ENCODE measurements at regions not wholly inside any gene's neighbourhood (a gene's known extent, or its start where the extent isn't known, plus 50 kb on each side); places are given as distances from the start of the nearest gene placed in this dataset.
"Not testable (repeated sequence)": the region's sequence is repeated elsewhere in the genome, so short reads cannot be mapped to it uniquely, and the experiment has no call there.

DNA sequence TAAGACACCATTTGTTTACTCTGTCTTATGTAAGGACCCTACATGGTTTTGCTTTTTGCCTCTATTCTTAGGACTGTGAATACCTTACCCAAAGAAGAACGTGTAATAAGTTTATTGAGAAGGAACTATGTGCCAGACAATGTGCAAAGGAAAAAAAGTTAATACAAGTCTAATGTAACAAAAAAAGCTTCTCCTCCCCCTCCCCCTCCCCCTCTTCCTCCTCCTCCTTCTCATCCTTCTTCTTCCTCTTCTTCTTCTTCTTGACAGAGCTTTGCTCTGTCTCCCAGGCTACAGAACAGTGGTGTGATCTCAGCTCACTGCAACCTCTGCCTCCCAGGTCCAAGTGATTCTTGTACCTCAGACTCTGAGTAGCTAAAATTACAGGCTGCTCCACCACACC lies 50.9 kb upstream of the MITF start:
- DNase-seq (ENCODE audit: low spot score), result no peak

DNA sequence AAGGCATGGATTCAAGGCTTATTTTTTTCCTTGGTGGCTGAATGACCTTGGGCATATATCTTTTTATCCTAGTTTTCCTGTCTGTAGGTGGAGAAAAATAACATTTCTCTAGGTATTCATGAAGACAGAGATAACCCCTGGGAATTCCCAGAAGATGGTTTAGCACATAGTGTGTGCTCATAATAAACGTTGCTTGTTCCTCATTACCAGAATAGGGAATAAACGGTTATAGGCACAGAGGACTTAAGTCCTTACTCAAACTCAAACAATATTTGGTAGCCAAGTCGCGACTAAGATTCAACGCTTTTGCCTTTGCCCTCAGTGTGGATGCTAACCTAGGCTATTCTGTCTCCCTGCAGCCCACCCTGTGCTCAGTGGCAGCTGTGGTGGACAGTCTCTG lies 51.6 kb upstream of the MITF start:
- no peak for DNase-seq (ENCODE audit: low spot score)

DNA sequence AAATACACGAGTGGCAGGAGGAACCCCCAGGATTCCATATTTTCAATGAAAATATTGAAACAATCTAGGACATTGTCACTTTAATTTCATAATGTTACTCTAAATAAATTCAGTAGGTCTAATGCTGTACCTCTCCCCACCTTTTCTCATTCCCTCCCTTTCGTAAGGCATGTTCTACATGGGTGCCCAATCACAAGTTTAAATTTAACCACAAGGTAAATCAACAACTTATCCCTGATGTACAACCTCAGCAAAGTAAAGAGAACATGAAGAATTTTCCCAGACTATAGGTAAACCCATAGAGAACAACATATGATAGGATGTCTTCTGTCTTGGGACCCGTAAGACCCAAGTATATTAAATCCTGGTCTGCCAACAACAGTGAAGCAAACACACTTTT lies 53.2 kb upstream of the MITF start:
- DNase-seq (ENCODE audit: low spot score), result no peak

DNA sequence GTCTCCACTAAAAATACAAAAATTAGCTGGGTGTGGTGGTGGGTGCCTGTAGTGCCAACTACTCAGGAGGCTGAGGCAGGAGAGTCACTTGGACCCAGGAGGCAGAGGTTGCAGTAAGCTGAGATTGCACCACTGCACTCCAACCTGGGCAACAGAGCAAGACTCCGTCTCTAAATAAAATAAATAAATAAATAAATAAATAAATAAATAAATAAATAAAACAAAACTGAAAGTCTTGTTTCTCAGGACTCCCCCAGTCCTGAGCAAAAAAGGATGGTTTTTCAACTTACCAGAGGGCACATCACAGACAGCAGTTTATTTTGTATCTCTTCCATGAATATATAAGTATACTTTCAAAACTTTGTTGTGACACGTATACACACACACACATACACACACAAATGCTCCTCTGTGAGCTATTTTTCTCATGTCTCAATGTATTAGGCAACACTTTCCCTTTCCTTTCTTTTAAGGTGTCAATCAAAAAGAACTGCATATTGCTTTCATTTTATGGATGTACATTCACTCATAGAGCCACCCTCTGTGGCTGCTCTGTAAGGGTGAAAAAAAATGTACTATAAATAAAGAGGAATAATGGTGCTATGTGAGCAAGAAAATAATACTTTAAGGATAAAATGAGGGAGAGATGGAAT lies 54.8 kb upstream of the MITF start:
- no peak for DNase-seq (ENCODE audit: low spot score)

DNA sequence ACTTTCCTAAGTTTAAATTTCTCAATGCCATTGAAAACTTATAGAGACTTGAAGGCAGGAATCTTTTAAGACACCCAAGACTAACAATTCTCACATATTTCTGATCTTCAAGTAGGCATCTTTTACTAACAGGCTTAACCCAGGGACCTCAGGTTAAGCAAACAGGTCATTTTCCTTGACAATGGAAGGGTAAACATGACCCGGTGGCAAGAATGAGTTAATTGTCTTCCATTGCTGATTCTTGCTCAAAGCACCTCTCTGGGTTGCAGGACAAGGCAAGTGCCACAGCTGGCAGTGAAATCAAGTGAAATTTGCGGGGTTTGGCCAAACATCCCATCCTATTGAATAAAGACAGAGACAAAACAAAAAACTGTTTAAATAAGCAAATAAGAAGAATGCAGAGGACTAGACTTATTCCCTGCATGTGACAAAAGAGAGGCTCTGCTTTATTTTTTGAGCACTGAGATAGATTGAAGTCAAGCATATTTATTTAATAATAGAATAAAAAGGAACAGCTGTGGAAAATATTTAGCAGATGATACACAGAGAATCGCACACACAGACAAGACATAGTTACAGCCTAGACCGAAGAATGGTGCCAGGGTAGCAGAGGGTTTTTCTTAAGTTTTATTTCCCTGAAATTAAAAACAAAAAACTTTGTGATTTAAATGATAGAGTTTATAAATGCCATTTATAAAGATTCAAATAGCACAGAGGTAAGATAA lies 56.0 kb upstream of the MITF start:
- DNase-seq (ENCODE audit: low spot score), result no peak

DNA sequence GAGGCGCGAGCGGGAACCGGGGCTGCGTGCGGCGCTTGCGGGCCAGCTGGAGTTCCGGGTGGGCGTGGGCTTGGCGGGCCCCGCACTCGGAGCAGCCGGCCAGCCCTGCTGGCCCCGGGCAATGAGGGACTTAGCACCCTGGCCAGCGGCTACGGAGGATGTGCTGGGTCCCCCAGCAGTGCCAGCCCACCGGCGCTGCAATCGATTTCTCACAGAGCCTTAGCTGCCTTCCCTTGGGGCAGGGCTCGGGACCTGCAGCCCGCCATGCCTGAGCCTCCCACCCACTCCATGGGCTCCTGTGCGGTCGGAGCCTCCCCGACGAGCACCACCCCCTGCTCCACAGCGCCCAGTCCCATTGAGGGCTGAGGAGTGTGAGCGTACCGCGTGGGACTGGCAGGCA lies 61.8 kb upstream of the MITF start:
- DNase-seq (ENCODE audit: low spot score), result not testable (repeated sequence)

DNA sequence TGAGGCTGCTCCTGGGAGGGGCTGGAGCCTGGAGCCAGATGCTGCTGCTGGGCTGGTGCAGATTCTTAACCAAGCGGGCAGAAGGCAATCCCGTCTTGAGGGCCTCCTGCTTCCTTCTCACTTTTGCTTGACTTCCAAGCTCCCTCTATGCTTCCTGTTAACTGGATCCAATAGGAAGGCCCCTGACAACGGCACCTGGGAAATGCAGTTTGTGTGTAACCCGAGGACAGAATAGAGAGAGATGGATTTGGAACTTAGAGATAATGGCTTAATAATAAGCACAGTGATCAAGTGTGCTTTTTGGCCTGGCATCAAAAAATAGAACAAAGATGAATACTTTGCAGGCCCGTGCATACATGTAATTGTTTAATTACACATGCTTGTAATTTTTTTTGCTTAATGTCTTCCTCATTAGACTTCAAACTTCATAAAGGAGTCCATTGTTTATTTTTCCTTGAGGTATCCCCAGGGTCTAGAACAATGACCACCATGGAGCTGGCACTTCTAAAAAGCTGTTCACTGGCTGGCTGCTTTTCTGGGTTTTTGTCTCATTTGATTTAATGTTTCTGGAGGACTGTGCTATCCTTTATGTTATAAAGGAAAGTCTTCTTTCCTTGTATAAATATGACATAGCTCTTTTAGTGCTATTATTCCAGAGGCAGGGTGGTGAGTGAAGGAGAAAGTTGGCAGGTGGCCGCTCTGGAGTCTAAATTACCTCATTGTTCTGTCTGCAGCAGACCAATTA lies 63.3 kb upstream of the MITF start:
- DNase-seq (ENCODE audit: low spot score), result no peak

DNA sequence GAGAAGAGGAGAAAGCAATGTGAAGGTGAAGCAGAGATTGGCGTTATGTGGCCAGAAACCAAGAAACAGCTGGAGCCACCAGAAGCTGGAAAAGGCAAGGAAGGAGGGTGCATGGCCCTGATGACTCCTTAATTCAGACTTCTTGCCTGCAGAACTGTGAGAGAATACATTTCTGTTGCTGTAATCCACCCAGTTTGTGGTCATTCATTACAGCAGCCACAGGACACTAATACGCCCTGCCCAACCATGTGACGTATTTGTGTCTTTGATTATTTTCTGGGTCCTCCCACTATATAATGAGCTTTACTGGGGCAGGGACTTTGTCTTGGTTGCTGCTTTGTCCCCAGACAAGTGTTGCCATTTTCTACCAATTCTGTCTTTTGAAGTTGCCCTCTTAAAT lies 64.5 kb upstream of the MITF start:
- no peak for DNase-seq (ENCODE audit: low spot score)

DNA sequence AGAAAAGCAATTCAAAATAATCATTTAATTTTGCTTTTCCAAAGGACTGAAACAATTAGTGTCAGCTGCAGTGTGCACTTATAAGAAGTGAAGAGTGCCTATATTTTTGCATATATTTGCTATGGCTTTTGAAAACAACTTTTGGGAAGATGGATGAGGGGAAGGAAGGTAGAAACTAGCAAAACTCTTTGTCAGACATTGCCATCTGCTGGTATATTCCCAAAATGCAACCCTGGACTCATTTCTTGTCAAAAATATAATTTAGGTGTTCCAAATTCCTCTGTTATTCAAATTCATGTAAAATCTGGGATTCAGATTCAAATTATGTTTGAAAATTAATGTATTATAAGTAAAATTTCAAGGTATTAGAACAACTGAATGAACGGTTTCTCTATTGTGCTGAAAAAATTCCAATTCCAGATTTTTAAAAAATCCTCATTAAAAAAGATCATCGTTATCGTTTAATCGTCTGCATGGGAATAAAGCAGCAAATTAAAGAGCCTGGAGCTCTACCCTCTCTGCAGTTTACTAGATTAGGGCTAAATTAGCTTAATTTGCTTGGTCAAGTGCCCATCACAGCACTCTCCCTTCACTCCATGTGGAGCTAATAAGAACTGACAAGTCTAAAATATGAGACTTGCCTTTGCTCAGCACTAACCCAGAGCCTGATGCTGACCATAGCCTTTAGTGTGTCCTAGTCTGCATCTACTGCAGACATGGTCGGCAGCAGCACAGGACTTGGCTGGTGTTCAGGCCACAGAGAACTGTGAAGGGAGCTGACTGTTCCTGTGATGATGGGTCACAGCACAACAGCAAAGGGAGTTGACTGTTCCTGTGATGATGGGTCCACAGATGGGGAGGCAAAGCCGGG lies 67.9 kb upstream of the MITF start:
- peak; percentile 53 for DNase-seq (ENCODE audit: low spot score)

DNA sequence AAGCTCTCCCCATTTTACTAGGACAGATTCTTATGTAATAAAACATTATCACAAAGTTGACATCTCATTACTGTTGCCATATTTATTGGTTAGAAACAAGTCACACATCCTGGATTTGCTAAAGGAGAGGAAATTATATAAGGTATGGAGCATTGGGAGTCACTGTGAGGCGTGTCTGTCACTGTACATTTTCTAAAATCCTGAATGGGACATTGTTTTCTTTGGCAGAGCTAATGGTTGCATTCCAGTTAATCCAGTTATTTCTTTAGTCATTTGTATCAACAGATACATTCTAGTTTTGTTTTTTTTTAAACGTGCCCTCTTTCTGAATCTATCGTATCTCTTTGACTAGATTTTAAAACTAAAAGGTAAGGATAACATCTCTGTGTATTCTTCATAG lies 70.2 kb upstream of the MITF start:
- no peak for DNase-seq (ENCODE audit: low spot score)

DNA sequence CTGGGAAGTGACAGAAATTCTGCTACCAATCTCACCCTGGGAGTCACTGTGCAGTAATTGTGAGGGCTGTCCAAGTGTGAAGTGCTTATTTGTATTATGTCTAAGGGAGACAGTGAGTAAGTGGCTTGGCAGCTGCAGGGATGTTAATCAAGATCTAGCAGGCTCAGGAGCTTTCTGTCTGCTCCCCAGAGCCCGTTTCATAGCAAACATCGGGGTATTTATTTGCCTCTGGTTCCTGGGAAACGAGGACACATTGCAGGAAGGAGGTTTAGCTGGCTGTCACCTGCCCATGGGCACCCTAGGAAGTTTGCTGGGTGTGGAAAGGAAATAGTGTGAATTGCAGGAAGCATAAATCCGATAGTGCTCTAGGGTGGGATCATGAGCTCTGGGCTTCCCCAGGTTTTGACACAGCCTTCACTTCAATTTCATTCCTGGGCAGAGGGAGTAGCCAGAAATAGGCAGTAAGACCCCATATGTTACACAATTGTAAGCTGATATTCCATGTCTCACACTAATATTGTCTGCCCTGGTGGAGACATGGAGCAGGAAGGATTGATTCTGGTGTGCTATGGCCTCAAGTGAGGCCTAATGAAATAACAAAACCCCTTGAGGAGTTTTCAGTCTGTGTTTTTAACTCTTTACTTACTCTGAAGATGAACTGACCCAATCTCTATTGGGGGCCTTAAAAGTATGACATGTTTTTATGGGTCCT lies 74.1 kb upstream of the MITF start:
- DNase-seq (ENCODE audit: low spot score), result no peak

DNA sequence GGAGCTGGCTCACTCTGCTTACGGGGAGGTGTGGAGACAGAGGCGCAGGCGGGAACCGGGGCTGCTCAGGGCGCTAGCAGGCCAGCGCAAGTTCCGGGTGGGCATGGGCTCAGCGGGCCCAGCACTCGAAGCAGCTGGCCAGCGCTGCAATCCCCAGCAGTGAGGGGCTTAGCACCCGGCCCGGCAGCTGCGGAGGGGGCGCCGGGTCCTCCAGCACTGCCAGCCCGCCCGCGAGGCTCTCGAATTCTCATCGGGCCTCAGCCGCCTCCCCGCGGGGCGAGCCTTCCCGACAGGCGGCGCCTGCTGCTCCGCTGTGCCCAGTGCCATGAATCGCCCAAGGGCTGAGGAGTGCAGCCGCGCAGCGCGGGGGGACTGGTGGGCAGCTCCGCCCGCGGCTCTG lies 78.6 kb upstream of the MITF start:
- no peak for DNase-seq (ENCODE audit: low spot score)

DNA sequence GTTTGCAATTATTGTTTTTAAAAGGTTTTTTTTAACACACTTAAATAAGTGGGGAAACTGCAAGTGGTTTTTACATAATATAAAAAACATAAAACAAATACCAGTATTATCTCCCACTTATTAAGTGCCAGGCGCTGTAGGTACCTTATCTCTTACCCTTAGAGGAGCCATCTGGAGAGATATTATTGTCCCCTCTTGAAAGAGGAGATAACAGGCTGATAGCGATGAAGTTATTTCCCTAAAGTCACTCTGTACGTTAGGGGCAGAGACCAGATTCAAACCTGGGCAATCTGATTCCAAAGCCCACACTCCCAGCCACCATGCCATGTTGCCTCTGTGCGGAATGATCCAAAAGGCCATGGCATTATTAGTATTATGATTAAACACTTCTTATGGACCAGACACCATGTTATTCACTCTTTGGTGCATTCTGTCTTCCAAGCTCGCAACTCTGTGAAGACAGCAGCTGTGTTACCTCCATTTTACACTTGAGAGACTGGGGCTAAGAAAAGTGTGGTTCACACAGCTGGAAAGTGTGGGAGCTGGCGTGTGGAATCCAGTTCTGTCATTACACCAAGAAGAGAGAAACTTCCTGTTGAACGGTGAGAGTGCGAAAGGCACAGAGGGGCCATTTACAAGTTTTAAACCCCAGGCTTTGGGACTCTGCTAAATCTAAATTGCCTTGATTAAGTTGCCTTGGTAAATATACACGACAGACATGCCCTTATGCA lies 79.9 kb upstream of the MITF start:
- no peak for DNase-seq (ENCODE audit: low spot score)

DNA sequence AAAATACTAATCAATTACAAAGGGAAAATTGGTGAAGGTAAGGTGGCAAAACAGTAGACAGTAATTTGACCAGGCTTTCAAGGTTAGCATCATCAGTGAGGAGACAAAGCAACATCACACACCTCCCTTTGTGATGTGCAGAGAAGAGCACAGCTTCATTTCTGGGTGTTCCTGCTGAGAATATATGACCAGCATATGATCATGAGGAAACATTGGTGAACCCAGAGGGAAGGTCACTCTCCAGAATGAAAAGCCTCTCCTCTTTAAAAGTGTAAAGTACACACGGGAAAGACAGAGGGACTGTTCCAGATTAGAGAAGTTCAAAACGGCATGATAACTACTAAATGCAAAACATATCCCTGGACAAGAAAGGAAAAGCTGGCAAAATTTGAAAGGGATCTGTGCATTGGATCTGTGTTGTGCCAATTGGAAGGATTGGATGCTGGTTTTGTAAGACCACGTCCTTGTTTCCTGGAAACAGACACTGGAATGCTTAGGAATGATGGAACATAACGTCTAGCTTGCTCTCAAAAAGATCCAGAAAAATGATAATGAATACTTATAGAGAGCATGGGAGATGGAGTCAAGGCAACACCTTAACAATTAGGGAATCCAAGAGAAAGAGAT lies 80.6 kb upstream of the MITF start:
- DNase-seq (ENCODE audit: low spot score), result no peak

DNA sequence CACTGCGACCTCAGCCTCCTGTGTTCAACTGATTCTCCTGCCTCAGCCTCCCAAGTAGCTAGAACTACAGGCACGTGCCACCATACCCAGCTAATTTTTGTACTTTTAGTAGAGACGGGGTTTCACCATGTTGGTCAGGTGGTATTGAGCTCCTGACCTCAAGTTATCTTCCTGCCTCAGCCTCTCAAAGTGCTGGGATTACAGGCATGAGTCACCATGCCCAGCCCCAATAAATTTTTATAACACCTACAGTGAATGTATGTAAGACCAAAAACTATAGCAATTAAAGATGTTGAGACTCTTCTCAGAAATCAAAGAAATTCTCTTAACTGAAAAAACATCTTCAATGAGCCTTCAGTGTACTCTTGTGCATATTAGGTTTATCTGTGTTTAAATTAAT lies 82.2 kb upstream of the MITF start:
- not testable (repeated sequence) for DNase-seq (ENCODE audit: low spot score)

DNA sequence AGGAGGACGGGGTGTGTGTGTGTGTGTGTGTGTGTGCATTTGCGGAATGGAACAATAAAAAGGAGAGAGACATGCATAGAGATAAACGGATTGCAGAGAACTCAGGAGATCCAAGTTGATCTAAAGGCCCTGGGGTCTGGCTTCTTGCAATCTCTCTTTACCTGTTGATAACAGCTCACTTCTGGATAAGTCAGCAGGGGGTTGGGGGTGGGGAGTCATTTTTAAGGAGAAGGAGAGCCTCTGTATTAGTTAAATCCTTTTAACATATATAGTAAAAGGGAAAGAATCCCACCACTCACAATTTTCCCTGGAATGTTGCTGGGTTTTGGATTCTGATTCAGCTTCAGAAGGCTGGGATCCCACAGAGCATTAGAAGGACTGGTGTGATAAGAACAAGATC lies 87.5 kb upstream of the MITF start:
- DNase-seq (ENCODE audit: low spot score), result no peak

DNA sequence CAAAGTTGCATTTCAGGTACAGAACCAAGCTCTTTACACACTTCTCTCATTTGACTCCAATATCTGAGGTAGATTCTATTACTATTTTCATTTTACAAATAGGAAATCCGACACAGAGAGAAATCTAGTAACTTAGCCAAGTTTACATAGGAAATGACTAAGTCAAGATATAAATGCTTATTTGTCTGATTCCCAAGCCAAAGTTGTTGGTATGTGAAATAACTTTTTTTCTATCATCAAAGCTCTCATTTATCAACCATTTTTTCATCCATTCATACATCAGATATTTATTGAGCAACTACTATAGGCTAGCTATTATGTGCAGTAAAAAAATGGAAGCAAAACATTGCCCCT lies 89.2 kb upstream of the MITF start:
- no peak for DNase-seq (ENCODE audit: low spot score)

DNA sequence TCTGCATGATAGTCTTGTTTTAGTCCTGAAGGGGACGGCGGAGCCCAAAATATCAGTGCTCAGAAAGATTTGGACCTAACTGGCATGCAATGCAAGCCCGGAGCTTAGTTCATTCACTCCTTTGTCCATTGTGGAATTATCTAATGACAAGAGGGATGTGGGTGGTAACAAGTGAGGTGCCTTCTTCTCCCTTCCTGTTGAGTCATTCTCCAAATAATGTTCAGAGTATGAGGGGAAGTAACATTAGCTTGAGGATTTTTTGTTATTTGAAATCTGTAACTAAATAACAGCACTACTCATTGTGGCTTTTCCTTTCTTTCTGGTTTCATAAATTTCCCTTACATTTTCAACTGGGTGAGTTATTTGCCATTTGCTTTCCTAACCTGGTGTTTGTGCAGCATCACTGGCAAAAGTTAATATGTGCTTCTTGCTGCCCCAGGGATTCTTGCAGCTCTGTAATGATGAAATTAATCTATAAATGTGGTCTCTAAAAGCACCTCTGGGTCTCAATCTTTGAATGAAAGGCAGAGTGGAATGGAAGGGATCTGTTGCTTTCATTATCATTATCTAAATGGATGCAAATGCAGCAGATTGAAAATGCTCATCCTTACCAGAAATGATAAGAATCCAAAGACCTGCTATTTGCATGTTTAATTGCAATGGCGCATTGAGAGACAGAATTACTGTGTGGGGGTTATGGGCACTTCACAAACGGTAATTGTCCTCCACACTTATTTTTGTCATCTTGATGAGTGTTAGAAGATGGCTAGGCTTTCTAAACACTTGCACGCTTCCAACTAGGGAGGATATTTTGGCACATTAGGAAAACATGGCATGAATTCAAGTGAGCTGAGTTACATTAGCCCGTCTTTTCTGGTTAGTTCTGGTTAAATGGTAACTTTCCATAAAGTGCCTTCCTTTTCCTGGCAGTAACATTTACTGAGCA lies 89.9 kb upstream of the MITF start:
- DNase-seq (ENCODE audit: low spot score), result peak; percentile 53

DNA sequence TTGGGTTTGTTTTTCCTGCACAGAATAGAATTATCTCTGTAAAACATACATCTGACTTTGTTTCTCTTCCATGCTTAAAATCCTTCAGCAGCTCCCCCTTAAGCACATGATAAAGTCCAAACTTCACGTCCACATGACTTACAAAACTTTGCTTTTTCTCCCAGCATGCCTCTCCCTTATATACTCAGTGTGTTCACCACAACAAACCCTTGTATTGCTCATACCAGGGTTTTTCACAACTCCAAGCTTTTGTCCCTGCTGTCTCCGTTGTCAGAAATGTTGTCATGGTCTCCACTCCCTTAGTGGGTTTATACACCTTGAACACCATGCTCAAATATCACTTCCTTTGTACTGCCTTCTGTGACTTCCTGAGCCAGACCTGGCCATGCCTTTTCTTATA lies 91.1 kb upstream of the MITF start:
- no peak for DNase-seq (ENCODE audit: low spot score)
